Type B pancreatic cell (in vitro differentiated cells): ENCODE measurements at regions not wholly inside any gene's neighbourhood (a gene's known extent, or its start where the extent isn't known, plus 50 kb on each side); places are given as distances from the start of the nearest gene placed in this dataset.

Experiments
- DNase-seq: peaks from one replicate; pipeline ENCODE4 v3.0.0; 2021; ENCODE audit warnings: mixed read lengths; ENCODE audit not compliant: unreplicated experiment; ENCODE audit errors: extremely low spot score
- H3K27ac Mint-ChIP-seq: 2 replicates; pipeline ENCODE4 v1.8.0; 2021; ENCODE audit warnings: mild to moderate bottlenecking, mixed read lengths
- H3K27me3 Mint-ChIP-seq: 2 replicates; pipeline ENCODE4 v1.8.0; 2021; ENCODE audit warnings: mixed read lengths
- H3K36me3 Mint-ChIP-seq: 2 replicates; pipeline ENCODE4 v1.8.0; 2021; ENCODE audit warnings: mixed read lengths
- H3K4me1 Mint-ChIP-seq: one replicate; pipeline ENCODE4 v1.8.0; 2021; ENCODE audit warnings: mixed read lengths; ENCODE audit not compliant: unreplicated experiment
- H3K4me3 Mint-ChIP-seq: 2 replicates; pipeline ENCODE4 v1.8.0; 2021; ENCODE audit warnings: mild to moderate bottlenecking, mixed read lengths
- H3K9me3 Mint-ChIP-seq: 2 replicates; pipeline ENCODE4 v1.8.0; 2021; ENCODE audit warnings: mixed read lengths
- TF ChIP-seq, protein P1 (sequence below): fragments of 200-600 bp; sonication (generic); conservative IDR thresholded peaks from 2 replicates; pipeline ENCODE4 v1.5.0; 2021; ENCODE audit warnings: antibody characterized with exemption, mild to moderate bottlenecking

DNA sequence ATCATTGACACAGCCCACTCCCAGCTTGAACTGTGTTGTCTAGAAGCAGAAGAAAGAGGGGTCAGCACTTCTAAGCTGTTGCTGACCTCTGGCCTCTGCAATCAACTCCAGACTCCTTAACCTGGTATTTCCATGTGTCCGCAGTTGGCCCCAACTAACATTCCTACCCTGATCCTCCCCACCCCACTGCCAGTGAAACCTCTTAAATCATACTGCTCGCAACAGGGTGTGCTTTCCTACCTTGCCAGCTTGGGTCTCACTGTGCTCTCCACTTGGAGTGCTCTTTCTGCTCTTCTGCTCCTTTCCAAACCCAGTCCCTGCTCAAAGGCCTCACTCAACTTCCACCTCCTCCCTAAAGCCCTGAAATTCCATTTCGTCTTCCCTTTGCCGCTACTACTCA is 52.3 kb upstream of the RPS6KA3 start:
- no peak for DNase-seq
- no peak overlapping the region for H3K27ac Mint-ChIP-seq
- no peaks in the 10 kb centered on the region for H3K27me3 Mint-ChIP-seq
- H3K9me3 Mint-ChIP-seq, result no peaks in the 10 kb centered on the region
- H3K4me1 Mint-ChIP-seq, result peaks cover 8% of the 10 kb centered on the region
- H3K4me3 Mint-ChIP-seq, result no peak overlapping the region
- no peaks in the 10 kb centered on the region for H3K36me3 Mint-ChIP-seq
- TF ChIP-seq, protein P1, sequence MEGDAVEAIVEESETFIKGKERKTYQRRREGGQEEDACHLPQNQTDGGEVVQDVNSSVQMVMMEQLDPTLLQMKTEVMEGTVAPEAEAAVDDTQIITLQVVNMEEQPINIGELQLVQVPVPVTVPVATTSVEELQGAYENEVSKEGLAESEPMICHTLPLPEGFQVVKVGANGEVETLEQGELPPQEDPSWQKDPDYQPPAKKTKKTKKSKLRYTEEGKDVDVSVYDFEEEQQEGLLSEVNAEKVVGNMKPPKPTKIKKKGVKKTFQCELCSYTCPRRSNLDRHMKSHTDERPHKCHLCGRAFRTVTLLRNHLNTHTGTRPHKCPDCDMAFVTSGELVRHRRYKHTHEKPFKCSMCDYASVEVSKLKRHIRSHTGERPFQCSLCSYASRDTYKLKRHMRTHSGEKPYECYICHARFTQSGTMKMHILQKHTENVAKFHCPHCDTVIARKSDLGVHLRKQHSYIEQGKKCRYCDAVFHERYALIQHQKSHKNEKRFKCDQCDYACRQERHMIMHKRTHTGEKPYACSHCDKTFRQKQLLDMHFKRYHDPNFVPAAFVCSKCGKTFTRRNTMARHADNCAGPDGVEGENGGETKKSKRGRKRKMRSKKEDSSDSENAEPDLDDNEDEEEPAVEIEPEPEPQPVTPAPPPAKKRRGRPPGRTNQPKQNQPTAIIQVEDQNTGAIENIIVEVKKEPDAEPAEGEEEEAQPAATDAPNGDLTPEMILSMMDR, result no peak

GRCh38 chrX:20317873-20318272 is 51.2 kb upstream of the RPS6KA3 start:
- TF ChIP-seq, protein P1, result no peak
- H3K4me3 Mint-ChIP-seq, result no peak overlapping the region
- DNase-seq, result no peak
- H3K4me1 Mint-ChIP-seq, result peaks cover 8% of the 10 kb centered on the region
- H3K9me3 Mint-ChIP-seq, result no peaks in the 10 kb centered on the region
- H3K27ac Mint-ChIP-seq, result no peak overlapping the region
- H3K27me3 Mint-ChIP-seq, result no peaks in the 10 kb centered on the region
- no peaks in the 10 kb centered on the region for H3K36me3 Mint-ChIP-seq
